Endothelial cell of hepatic sinusoid (primary cell): ENCODE measurements at regions not wholly inside any gene's neighbourhood (a gene's known extent, or its start where the extent isn't known, plus 50 kb on each side); places are given as distances from the start of the nearest gene placed in this dataset.

ENCODE experiments used
- in situ Hi-C: cut with HindIII; loops from 2 replicates; pipeline ENCODE4 v1.10.0; 2017; ENCODE audit warnings: low sequenced_read_pairs

- in situ Hi-C loops = no loop called here
These were observed 249.0 kb upstream of the VCX3A start for GRCh38 chrX:6783912-6784311.

- in situ Hi-C loops = no loop called here
These were observed 247.9 kb upstream of the VCX3A start for GRCh38 chrX:6782831-6783230.

GRCh38 chrX:6778544-6779503 is 243.9 kb upstream of the VCX3A start:
- in situ Hi-C loops = loop anchor here (5.0 kb wide), 1 partner anchor 77 kb away; no protein-coding TSS in a partner anchor

- in situ Hi-C loops = loop anchor here (5.0 kb wide), 1 partner anchor 75 kb away; no protein-coding TSS in a partner anchor
These were observed 242.5 kb upstream of the VCX3A start for GRCh38 chrX:6777238-6778002.

- in situ Hi-C loops = no loop called here
These were observed 236.0 kb upstream of the VCX3A start for GRCh38 chrX:6770936-6771335.

- in situ Hi-C loops = no loop called here
These were observed 234.0 kb upstream of the VCX3A start for GRCh38 chrX:6768881-6769280.

GRCh38 chrX:6761251-6761650 is 226.3 kb upstream of the VCX3A start:
- in situ Hi-C loops = no loop called here

- in situ Hi-C loops = loop anchor here (5.0 kb wide), 1 partner anchor 43 kb away; no protein-coding TSS in a partner anchor
These were observed 224.9 kb upstream of the VCX3A start for GRCh38 chrX:6759655-6760375.

GRCh38 chrX:6758234-6758633 is 223.3 kb upstream of the VCX3A start:
- in situ Hi-C loops = loop anchor here (5.0 kb wide), 1 partner anchor 41 kb away; no protein-coding TSS in a partner anchor

- in situ Hi-C loops = loop anchor here (5.0 kb wide), 1 partner anchor 40 kb away; no protein-coding TSS in a partner anchor
These were observed 222.7 kb upstream of the VCX3A start for GRCh38 chrX:6757631-6758030.

GRCh38 chrX:6748595-6748994 is 213.7 kb upstream of the VCX3A start:
- in situ Hi-C loops = no loop called here

- in situ Hi-C loops = no loop called here
These were observed 203.9 kb upstream of the VCX3A start for GRCh38 chrX:6738518-6739470.

GRCh38 chrX:6734844-6735634 is 200.1 kb upstream of the VCX3A start:
- in situ Hi-C loops = no loop called here

GRCh38 chrX:6732101-6732500 is 197.2 kb upstream of the VCX3A start:
- in situ Hi-C loops = no loop called here

- in situ Hi-C loops = no loop called here
These were observed 194.7 kb upstream of the VCX3A start for GRCh38 chrX:6729626-6730025.

GRCh38 chrX:6718766-6719165 is 183.8 kb upstream of the VCX3A start:
- in situ Hi-C loops = loop anchor here (5.0 kb wide), 1 partner anchor 39 kb away; no protein-coding TSS in a partner anchor

GRCh38 chrX:6708676-6709380 is 173.9 kb upstream of the VCX3A start:
- in situ Hi-C loops = no loop called here

GRCh38 chrX:6708041-6708440 is 173.1 kb upstream of the VCX3A start:
- in situ Hi-C loops = no loop called here
